Coronary artery (tissue), 2 donors: ENCODE measurements at regions not wholly inside any gene's neighbourhood (a gene's known extent, or its start where the extent isn't known, plus 50 kb on each side); places are given as distances from the start of the nearest gene placed in this dataset.

Experiments
- DNase-seq: peaks from one replicate; pipeline ENCODE4 v3.0.0-alpha.2; 2017; ENCODE audit warnings: low spot score
- H3K27ac ChIP-seq, 2 donors: fragments of 200-600 bp; sonication (generic); one replicate each; pipeline ENCODE4 v1.5.1; 2016 to 2019
- H3K4me3 ChIP-seq: fragments of 200-600 bp; sonication (generic); 2 replicates; pipeline ENCODE4 v1.5.1; 2016; ENCODE audit warnings: mild to moderate bottlenecking, moderate library complexity
- TF ChIP-seq, protein P1 (sequence below): fragments of 200-600 bp; sonication (generic); IDR thresholded peaks from one replicate; pipeline ENCODE4 v1.5.1; 2019; ENCODE audit warnings: antibody characterized with exemption

DNA sequence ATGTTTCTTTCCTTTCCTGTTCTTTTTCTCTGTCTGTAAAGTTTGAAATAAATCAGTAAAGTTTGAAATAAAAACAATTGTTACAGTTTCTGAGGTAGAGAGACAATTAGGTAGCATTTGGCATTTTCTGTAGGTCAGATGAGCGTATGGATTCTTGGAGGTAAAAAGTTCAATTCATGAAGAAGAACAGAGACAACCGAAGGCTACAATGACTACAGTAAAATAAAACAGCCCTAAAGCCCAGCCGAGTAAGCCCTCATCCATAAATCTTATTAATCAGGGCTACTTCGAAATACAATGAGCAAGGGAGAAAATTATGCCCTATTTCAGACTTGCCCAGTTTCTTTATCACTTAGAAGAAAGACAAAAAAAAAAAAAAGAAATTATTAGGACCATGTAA lies 941.9 kb upstream of the SLC10A2 start:
- H3K27ac ChIP-seq = no peak overlapping the region
- no peak overlapping the region for H3K4me3 ChIP-seq
- no peak for DNase-seq
- TF ChIP-seq, protein P1, sequence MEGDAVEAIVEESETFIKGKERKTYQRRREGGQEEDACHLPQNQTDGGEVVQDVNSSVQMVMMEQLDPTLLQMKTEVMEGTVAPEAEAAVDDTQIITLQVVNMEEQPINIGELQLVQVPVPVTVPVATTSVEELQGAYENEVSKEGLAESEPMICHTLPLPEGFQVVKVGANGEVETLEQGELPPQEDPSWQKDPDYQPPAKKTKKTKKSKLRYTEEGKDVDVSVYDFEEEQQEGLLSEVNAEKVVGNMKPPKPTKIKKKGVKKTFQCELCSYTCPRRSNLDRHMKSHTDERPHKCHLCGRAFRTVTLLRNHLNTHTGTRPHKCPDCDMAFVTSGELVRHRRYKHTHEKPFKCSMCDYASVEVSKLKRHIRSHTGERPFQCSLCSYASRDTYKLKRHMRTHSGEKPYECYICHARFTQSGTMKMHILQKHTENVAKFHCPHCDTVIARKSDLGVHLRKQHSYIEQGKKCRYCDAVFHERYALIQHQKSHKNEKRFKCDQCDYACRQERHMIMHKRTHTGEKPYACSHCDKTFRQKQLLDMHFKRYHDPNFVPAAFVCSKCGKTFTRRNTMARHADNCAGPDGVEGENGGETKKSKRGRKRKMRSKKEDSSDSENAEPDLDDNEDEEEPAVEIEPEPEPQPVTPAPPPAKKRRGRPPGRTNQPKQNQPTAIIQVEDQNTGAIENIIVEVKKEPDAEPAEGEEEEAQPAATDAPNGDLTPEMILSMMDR = no peak

GRCh38 chr13:104006625-104007075 lies 940.4 kb upstream of the SLC10A2 start:
- no peak overlapping the region for H3K27ac ChIP-seq
- TF ChIP-seq, protein P1 = no peak
- DNase-seq = no peak
- H3K4me3 ChIP-seq = no peak overlapping the region

- no peak for DNase-seq
- TF ChIP-seq, protein P1 = no peak
- Histone ChIP-seq H3K27ac (no peak overlapping the region), H3K4me3 (no peak overlapping the region)
These were observed 938.4 kb upstream of the SLC10A2 start for GRCh38 chr13:104004572-104004971.

GRCh38 chr13:104002216-104002615 lies 936.0 kb upstream of the SLC10A2 start:
- H3K27ac ChIP-seq = no peak overlapping the region
- no peak overlapping the region for H3K4me3 ChIP-seq
- TF ChIP-seq, protein P1 = no peak
- no peak for DNase-seq

DNA sequence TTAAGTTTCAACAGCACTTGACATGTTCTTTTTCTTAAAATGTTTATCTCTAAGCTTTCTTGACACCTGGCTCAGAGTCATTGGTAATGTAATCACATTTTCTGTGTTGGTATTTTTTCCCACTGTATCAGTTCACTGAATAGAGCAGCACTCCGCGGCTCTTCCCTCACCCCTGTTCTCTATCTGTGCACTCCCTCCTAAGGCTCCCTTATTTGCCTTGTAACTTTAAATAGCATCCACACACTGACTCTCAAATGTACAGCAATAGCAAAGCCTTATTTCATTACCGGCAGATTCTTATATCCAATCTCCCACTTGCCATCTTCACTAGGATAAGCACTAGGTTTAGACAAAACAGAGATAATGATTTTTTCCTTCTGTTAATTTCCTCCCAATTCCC lies 935.5 kb upstream of the SLC10A2 start:
- Histone ChIP-seq H3K4me3 (no peak overlapping the region), H3K27ac (no peak overlapping the region)
- DNase-seq = no peak
- TF ChIP-seq, protein P1 = no peak

DNA sequence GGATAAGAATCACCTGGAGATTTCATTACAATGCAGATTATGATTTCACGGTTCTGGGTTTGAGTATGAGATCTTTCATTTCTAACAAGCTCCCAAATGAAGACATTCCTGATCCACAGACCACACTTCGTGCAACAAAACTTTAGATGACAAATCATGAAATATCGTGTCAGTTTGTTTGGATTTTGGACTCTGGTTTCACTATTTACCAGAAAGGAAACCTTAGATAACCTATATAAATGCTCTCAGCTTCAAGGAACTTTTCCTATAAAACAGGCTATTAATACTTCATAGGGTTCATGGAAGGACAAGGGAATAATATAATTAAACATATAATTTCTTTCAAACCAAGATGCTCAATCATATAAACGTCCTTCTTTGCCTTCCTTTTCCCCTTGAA lies 930.5 kb upstream of the SLC10A2 start:
- Histone ChIP-seq H3K4me3 (no peak overlapping the region), H3K27ac (no peak overlapping the region)
- no peak for DNase-seq
- TF ChIP-seq, protein P1 = no peak

DNA sequence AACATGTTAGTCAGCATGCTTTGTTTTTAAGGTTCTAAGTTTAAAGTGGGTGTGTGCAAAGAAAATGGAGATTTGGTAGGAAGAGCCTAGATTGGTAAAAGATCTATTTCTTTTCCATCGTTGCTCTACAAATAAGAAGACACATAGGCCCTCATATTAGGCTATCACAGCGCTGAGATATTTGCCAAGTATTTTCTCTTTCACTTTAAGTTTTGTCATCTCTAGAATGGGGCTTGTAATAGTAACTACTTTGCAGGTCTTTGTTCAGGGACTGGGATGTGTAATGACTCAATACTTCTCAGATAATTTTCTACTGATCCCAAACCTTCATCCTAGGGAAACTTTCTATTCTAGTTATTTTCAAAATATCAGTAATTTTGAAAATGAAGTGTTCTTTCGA lies 917.7 kb upstream of the SLC10A2 start:
- TF ChIP-seq, protein P1 = no peak
- Histone ChIP-seq H3K4me3 (no peak overlapping the region), H3K27ac (no peak overlapping the region)
- no peak for DNase-seq
